HAP-1 (cell line): ENCODE measurements at regions not wholly inside any gene's neighbourhood (a gene's known extent, or its start where the extent isn't known, plus 50 kb on each side); places are given as distances from the start of the nearest gene placed in this dataset.

Experiments
- DNase-seq, 2 experiments: peaks; one replicate each; pipeline ENCODE4 v3.0.0-alpha.2; 2016 to 2020; ENCODE audit warnings: low spot score in 2 of 2
- H3K27me3 ChIP-seq: fragments of 250-450 bp; sonication (Bioruptor Pico); 2 replicates; pipeline ENCODE4 v1.5.1; 2020; ENCODE audit warnings: low read depth, mild to moderate bottlenecking, moderate library complexity
- H3K36me3 ChIP-seq: fragments of 250-450 bp; sonication (Bioruptor Pico); replicated peaks from 2 replicates; pipeline ENCODE4 v1.5.1; 2020; ENCODE audit warnings: mild to moderate bottlenecking
- H3K4me1 ChIP-seq: fragments of 250-450 bp; sonication (Bioruptor Pico); 2 replicates; pipeline ENCODE4 v1.5.1; 2020; ENCODE audit warnings: mild to moderate bottlenecking
- H3K4me3 ChIP-seq: fragments of 250-450 bp; sonication (Bioruptor Pico); 2 replicates; pipeline ENCODE4 v1.5.1; 2020; ENCODE audit warnings: mild to moderate bottlenecking, moderate library complexity
- H3K9me3 ChIP-seq: fragments of 250-450 bp; sonication (Bioruptor Pico); 2 replicates; pipeline ENCODE4 v1.5.1; 2020; ENCODE audit warnings: mild to moderate bottlenecking, moderate library complexity
- in situ Hi-C: fragments of 300-500 bp; cut with MboI; formaldehyde crosslinking; loops from 3 replicates; pipeline ENCODE4 v1.14.3; 2020; ENCODE audit warnings: low sequenced_read_pairs, inconsistent platforms, mixed read lengths

DNA sequence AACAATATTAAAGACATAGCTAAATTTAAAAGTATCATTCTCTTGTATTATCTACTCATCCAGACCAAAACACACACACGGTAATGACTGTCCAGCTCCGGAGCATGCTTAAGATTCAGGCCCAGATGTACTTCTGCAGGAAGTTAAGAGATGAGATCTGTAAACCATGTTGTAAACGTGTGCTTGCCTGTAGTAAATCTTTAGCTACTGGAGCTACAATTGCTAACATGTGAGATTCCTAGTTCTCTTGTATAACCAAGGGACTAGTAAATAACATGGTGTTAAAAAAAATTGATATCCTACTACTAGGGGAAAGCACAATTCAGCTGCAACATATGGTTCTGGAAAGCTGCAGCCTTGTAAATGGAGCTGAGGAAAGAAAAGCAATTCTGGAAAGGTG is 651.7 kb upstream of the CCDC54 start:
- Histone ChIP-seq H3K36me3 (no peaks in the 10 kb centered on the region), H3K9me3 (no peaks in the 10 kb centered on the region), H3K27me3 (no peaks in the 10 kb centered on the region), H3K4me3 (no peak overlapping the region), H3K4me1 (peaks cover 21% of the 10 kb centered on the region)
- in situ Hi-C loops: no loop called here
- DNase-seq: no peak

DNA sequence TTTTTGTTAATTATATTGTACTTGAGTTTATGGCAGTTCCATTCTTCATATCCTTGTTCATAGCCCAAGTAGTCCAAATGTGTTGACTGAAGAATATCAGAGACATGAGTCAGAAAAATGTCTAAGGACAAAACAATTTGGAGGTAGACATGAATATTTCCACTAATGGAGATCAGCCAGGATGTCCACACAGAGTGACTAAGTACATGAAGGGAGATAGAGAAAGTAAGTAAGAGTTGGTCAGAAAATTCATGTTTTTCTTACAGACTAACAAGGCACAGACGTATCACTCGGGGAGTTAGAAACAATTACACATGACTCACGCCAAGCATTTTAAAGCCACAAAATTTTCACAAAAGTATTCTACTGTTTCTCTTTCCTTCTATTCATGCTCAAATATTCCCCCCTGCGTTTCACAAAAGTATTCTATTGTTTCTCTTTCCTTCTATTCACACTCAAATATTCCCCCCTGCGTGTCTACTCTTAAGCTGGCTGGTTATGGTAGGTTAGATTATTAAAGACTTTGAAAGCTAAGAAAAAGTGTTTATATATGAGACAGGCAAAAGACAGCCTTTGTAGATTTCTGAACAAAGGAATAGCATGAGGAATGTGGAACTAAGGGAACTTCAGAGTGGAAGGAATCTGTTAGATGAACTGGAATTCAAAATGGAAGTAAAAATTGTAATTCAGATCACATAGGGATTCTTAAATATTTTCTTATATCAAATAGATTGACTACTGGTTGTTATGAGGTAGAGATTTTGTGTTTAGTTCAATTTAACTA is 648.7 kb upstream of the CCDC54 start:
- in situ Hi-C loops: no loop called here
- H3K4me1 ChIP-seq: peaks cover 21% of the 10 kb centered on the region
- no peaks in the 10 kb centered on the region for H3K27me3 ChIP-seq
- H3K4me3 ChIP-seq: no peak overlapping the region
- H3K9me3 ChIP-seq: no peaks in the 10 kb centered on the region
- no peaks in the 10 kb centered on the region for H3K36me3 ChIP-seq
- DNase-seq: peak; percentile 13 to 68

DNA sequence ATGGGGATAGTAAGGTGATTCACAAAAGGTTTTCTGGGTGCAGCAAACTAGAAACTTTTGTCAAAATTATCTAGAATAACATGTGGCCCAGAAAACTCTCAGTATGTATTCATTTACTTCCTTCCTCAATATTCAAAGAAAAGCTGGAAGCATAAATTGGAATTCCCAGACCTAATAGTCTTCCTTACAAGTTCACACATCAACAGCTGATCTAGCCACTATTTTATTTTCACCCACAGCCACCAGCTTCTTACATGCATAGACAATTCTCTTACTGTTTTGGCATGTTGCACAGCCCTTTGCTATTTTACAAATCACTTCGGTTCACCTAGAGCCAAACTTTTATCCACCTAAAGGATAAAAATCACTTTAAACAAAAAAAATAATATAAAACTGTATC is 647.8 kb upstream of the CCDC54 start:
- no peak for DNase-seq
- no peaks in the 10 kb centered on the region for H3K9me3 ChIP-seq
- no peaks in the 10 kb centered on the region for H3K27me3 ChIP-seq
- no peak overlapping the region for H3K4me3 ChIP-seq
- H3K36me3 ChIP-seq: no peaks in the 10 kb centered on the region
- in situ Hi-C loops: no loop called here
- peaks cover 21% of the 10 kb centered on the region for H3K4me1 ChIP-seq

DNA sequence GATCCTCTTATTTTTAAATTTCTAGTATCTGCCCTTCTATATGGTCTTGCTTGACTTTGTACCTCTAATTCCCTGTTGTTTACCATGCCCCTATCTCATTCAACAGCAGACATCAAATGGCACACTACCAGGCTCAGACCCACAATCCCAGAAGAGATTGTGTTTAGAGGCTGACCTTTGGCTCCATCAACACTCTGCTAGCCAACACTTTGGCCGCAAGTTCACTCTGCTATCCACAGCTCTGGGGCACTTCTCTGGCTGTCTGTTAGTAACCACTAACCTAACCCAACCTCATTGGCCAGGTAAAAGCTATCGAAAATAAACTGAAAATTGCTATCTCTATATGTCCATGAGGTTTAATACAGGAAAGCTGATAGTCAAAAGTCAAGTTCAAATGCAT is 646.0 kb upstream of the CCDC54 start:
- no peaks in the 10 kb centered on the region for H3K9me3 ChIP-seq
- H3K4me1 ChIP-seq: peaks cover 17% of the 10 kb centered on the region
- no peak overlapping the region for H3K4me3 ChIP-seq
- in situ Hi-C loops: no loop called here
- no peak for DNase-seq
- H3K36me3 ChIP-seq: no peaks in the 10 kb centered on the region
- no peaks in the 10 kb centered on the region for H3K27me3 ChIP-seq

DNA sequence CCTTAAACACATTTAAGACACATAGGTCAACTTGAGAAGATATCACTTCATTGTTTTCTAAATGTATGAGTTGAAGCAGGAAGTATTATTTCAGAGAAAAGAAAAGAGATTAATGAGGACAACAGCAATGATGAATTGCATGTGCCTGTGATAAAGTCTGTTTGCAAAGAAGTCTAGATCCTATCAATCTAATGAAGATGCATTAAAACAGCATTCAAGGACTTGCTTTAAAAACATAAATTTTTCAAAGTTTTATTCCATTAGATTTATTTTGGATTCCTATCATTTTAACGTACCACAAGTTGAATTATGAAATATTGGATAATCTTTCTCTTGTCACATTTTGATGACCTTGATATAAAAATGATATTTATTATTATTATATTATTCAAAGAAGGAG is 642.5 kb upstream of the CCDC54 start:
- no peak overlapping the region for H3K4me3 ChIP-seq

DNA sequence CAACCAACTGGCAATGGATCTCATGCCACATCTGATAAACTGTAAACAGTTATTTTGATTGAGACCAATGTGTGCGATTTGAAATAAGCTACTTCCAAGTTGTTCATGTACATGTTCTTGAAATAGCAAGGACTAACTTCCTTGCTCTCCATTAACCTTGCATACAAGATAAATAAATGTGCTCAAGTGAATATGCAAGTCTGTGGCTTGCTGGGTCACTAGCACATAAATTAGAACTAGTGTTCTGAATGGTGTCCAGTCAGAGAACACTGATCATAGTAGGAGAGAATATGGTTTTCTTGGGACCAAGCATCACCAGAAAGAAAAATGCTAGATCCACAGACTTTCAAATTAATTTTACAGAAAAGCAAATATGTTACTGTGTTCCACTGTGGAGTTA is 640.0 kb upstream of the CCDC54 start:
- H3K4me1 ChIP-seq: no peaks in the 10 kb centered on the region
- in situ Hi-C loops: no loop called here
- no peaks in the 10 kb centered on the region for H3K27me3 ChIP-seq
- no peak overlapping the region for H3K4me3 ChIP-seq
- no peak for DNase-seq
- H3K36me3 ChIP-seq: no peaks in the 10 kb centered on the region
- no peaks in the 10 kb centered on the region for H3K9me3 ChIP-seq

More for the DNA sequence above, 642.5 kb upstream of the CCDC54 start:
- Histone ChIP-seq H3K36me3 (no peaks in the 10 kb centered on the region), H3K4me1 (0 out of 2 replicates have a peak, but pooled peaks cover under 1% of the 10 kb centered on the region), H3K27me3 (no peaks in the 10 kb centered on the region), H3K9me3 (no peaks in the 10 kb centered on the region)
- DNase-seq: no peak
- in situ Hi-C loops: no loop called here

DNA sequence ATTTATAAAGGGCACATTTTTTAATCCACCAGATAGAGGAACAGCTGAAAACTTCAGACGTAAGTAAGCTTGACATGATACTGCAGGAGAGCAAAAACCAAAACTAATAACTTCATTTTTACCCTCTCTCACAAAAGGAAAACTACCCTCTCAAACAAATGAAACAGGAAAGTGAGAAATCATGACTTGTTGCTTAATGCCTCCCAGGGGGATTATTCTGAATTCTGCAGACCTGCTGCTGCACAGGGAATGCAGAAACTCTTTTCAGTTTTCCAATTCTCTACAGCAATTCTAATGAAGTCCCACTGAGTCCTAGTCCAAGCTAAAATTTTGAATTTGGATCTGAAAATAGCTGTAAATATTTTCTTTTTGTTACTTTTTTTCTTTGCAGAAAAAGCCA is 637.1 kb upstream of the CCDC54 start:
- H3K27me3 ChIP-seq: no peaks in the 10 kb centered on the region
- in situ Hi-C loops: no loop called here
- H3K36me3 ChIP-seq: no peaks in the 10 kb centered on the region
- DNase-seq: no peak
- H3K4me3 ChIP-seq: no peak overlapping the region
- no peaks in the 10 kb centered on the region for H3K4me1 ChIP-seq
- no peaks in the 10 kb centered on the region for H3K9me3 ChIP-seq

DNA sequence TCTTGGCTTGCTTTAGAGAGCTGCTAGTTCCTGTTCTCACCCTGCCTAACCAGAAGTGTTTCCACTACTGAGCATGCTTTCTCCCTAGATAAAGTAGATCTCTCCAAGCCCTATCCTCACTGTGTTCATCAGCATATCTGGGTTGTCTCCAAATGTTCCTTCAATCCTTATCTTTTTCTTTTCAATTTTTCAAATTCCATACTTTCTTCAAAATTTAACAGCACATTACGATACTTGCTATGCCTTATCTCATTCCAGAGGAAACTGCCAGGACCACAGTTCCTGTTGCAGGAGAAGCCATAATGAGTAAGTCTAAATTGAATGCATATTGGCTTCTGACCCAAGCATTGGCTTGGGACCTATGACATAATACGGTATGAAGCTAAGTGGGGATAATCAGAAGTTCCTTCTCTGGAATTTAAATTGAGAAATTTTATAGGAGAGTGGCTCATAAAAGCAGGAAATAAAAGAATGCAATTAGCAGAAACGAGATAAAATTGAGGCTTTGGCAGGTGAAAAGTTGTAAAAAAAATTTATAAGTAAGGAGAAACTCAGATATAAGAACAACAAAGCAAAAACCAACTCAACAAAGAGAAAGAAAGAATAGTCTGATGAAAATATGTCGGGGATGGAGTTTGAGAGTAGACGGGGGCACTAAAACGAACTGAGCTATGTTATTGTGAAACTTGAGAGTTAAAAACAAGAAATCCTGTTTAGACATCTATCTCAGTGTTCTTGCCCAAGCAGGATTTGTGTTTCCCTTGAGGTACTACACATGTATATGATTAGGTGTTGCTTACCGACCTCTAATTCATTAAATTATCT is 631.7 kb upstream of the CCDC54 start:
- in situ Hi-C loops: no loop called here
- Histone ChIP-seq H3K27me3 (no peaks in the 10 kb centered on the region), H3K36me3 (no peaks in the 10 kb centered on the region), H3K4me3 (no peak overlapping the region), H3K4me1 (no peaks in the 10 kb centered on the region), H3K9me3 (no peaks in the 10 kb centered on the region)
- DNase-seq: no peak

DNA sequence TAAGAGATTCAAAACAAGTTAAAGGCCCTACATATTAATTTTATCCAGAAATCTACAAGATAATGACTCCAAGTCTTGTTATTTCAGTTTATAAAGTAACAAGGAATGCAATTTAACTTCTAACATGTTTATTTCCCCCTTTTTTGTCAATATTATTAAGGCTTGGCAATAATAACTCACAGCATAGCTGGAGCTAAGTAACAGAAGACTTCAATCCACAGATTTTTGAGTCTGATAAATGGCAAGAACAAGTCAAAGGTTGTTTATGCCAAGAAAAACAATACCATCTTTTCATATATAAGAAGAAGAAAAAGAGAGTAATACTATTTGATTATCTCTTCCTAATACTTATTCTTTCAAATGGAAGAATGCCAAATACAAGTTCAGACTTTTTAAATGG is 631.0 kb upstream of the CCDC54 start:
- H3K27me3 ChIP-seq: no peaks in the 10 kb centered on the region
- no peaks in the 10 kb centered on the region for H3K4me1 ChIP-seq
- in situ Hi-C loops: no loop called here
- H3K36me3 ChIP-seq: no peaks in the 10 kb centered on the region
- H3K4me3 ChIP-seq: no peak overlapping the region
- no peaks in the 10 kb centered on the region for H3K9me3 ChIP-seq
- DNase-seq: no peak

DNA sequence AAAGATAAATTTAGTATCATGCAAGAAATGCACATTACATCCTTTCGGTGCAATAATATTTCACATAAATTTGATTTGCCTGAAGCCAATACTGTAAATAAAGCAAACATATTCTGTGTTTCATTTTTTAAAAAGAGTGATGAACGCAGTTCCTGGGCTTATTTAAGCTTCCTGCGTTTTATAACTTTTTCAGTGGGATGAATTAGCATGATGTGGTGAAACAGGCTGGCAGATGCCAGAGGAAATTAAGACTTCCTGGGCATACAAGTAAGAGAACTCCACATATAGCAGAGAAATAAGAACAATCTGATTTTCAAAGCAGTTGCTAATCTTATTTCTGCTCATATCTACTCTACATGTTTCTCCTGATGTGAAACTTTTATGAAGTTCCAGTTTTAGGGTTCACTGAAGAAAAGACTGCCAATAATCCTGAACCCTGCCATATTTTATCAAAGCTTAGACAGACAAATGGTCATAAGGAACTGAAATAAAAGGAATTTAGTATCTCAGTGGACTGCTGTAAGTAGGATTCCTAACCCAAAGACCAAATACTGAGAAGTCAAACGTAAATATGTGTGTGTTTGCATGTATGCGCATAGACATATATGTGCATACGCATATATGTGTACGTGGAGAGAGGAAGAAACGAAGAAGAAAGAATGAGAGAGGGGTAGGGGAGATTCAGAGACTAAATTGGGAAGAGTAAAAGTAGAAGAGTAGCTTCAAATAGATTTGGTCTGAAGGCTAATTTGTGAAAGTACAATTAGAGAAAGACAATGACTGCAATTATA is 628.6 kb upstream of the CCDC54 start:
- Histone ChIP-seq H3K4me1 (no peaks in the 10 kb centered on the region), H3K36me3 (no peaks in the 10 kb centered on the region), H3K27me3 (no peaks in the 10 kb centered on the region), H3K4me3 (no peak overlapping the region), H3K9me3 (no peaks in the 10 kb centered on the region)
- no peak for DNase-seq
- in situ Hi-C loops: no loop called here

DNA sequence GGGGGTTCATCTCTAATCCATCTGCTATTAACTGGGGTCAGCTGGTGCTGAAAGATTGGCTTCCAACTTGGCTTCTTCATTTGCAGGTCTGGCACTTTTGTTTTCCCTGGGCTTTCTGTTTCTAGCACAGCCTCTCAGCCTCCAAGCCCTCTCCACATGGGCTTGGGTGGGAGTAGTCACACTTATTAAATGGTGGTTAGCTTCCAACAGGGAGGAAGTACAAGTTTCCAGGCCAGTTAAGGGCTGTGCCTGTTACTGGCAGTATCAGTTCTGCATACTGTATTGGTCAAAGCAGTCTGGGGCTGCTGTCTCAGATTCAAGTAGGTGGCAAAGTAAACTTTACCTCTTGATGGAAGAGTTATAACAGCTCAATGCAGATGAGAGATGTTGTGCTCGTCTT is 627.1 kb upstream of the CCDC54 start:
- no peaks in the 10 kb centered on the region for H3K27me3 ChIP-seq

DNA sequence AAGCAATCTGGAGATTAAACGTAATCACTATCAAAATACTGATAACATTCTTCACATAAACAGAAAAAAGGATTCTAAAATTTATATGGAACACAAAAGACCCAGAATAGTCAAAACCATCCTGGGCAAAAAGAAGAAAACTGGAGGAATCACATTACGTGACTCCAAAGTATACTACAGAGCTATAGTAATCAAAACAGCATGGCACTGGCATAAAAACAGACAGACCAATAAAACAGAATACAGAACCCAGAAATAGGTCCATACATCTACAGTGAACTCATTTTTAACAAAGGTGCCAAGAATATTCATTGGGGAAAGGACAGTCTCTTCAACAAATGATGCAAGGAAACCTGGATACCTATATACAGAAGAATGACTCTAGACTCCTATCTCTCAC is 621.9 kb upstream of the CCDC54 start:
- DNase-seq: no peak
- no peaks in the 10 kb centered on the region for H3K36me3 ChIP-seq
- H3K9me3 ChIP-seq: no peaks in the 10 kb centered on the region; the same call in 1 of the 2 replicates
- H3K4me3 ChIP-seq: no peak overlapping the region
- in situ Hi-C loops: no loop called here
- H3K27me3 ChIP-seq: no peaks in the 10 kb centered on the region
- no peaks in the 10 kb centered on the region for H3K4me1 ChIP-seq

More for the DNA sequence above, 627.1 kb upstream of the CCDC54 start:
- DNase-seq: no peak
- in situ Hi-C loops: no loop called here
- Histone ChIP-seq H3K4me1 (no peaks in the 10 kb centered on the region), H3K36me3 (no peaks in the 10 kb centered on the region), H3K4me3 (no peak overlapping the region), H3K9me3 (no peaks in the 10 kb centered on the region)

DNA sequence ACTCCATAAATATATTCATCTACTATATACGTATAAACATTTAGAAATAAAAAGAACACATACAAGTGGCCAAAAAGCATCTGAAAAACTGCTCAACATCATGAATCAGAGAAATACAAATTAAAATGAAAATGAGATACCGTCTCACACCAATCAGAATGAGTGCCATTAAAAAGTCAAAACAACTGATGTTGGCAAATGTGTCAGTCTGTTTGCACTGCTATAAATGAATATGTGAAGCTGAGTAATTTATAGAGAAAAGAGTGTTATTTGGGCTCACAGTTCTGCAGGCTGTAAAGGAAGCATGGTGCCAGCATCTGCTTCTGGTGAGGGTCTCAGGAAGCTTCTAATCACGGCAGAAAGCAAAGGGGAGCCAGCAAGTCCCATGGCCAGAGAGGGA is 620.3 kb upstream of the CCDC54 start:
- no peaks in the 10 kb centered on the region for H3K36me3 ChIP-seq
- in situ Hi-C loops: no loop called here
- no peak overlapping the region for H3K4me3 ChIP-seq
- H3K9me3 ChIP-seq: no peaks in the 10 kb centered on the region; the same call in 1 of the 2 replicates
- no peaks in the 10 kb centered on the region for H3K27me3 ChIP-seq
- no peaks in the 10 kb centered on the region for H3K4me1 ChIP-seq
- DNase-seq: no peak

DNA sequence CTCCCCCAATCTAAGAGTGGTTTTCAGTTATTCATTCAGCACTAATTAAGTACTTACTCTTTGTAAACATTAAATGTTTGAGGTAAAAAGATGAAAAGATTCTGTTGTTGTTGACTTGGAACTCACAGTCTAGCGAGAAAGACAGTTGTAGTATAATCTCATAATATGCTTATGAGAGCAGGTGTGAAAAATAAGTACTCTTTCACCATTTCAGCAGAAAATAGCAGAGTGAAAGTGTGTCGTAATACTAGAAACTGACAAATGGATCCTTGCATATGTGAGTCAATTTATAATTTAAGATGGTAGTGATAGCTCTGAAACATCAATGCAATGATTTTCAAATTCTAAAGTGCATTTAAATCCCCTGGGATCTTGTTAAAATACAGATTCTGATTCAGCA is 618.8 kb upstream of the CCDC54 start:
- Histone ChIP-seq H3K4me3 (no peak overlapping the region), H3K27me3 (no peaks in the 10 kb centered on the region), H3K9me3 (no peaks in the 10 kb centered on the region; the same call in 1 of the 2 replicates), H3K4me1 (no peaks in the 10 kb centered on the region), H3K36me3 (no peaks in the 10 kb centered on the region)
- no peak for DNase-seq
- in situ Hi-C loops: no loop called here
